Activated T-cell treated with anti-CD3 and anti-CD28 coated beads for 4 hours (primary cell): ENCODE measurements at regions not wholly inside any gene's neighbourhood (a gene's known extent, or its start where the extent isn't known, plus 50 kb on each side); places are given as distances from the start of the nearest gene placed in this dataset.

Experiments
- DNase-seq: peaks from one replicate; pipeline ENCODE4 v3.0.0-alpha.2; 2020

- DNase-seq, result no peak
Measured at GRCh38 chr1:112231331-112231730, 164.7 kb upstream of the CTTNBP2NL start.

GRCh38 chr1:112232848-112233247 is 163.2 kb upstream of the CTTNBP2NL start:
- no peak for DNase-seq

- DNase-seq, result no peak
Measured at GRCh38 chr1:112234710-112235109, 161.3 kb upstream of the CTTNBP2NL start.

- no peak for DNase-seq
Measured at GRCh38 chr1:112237983-112238545, 157.9 kb upstream of the CTTNBP2NL start.

- no peak for DNase-seq
Measured at GRCh38 chr1:112239683-112240330, 156.2 kb upstream of the CTTNBP2NL start.

GRCh38 chr1:112242470-112242869 is 153.5 kb upstream of the CTTNBP2NL start:
- no peak for DNase-seq

- no peak for DNase-seq
Measured at GRCh38 chr1:112244131-112244530, 151.9 kb upstream of the CTTNBP2NL start.

GRCh38 chr1:112245114-112245513 is 150.9 kb upstream of the CTTNBP2NL start:
- no peak for DNase-seq

GRCh38 chr1:112247036-112247597 is 148.9 kb upstream of the CTTNBP2NL start:
- DNase-seq, result no peak

GRCh38 chr1:112247961-112248360 is 148.1 kb upstream of the CTTNBP2NL start:
- DNase-seq, result no peak

- no peak for DNase-seq
Measured at GRCh38 chr1:112250892-112251291, 145.1 kb upstream of the CTTNBP2NL start.

GRCh38 chr1:112251766-112252506 is 144.1 kb upstream of the CTTNBP2NL start:
- DNase-seq, result no peak

- no peak for DNase-seq
Measured at GRCh38 chr1:112253366-112253765, 142.6 kb upstream of the CTTNBP2NL start.

- no peak for DNase-seq
Measured at GRCh38 chr1:112255080-112255479, 140.9 kb upstream of the CTTNBP2NL start.

GRCh38 chr1:112256411-112256810 is 139.6 kb upstream of the CTTNBP2NL start:
- no peak for DNase-seq

- DNase-seq, result no peak
Measured at GRCh38 chr1:112257043-112257835, 138.8 kb upstream of the CTTNBP2NL start.

- no peak for DNase-seq
Measured at GRCh38 chr1:112260699-112261098, 135.3 kb upstream of the CTTNBP2NL start.

- no peak for DNase-seq
Measured at GRCh38 chr1:112262316-112262715, 133.7 kb upstream of the CTTNBP2NL start.

GRCh38 chr1:112263042-112263441 is 133.0 kb upstream of the CTTNBP2NL start:
- no peak for DNase-seq

- DNase-seq, result no peak
Measured at GRCh38 chr1:112263453-112263852, 132.6 kb upstream of the CTTNBP2NL start.

- DNase-seq, result no peak
Measured at GRCh38 chr1:112264010-112264409, 132.0 kb upstream of the CTTNBP2NL start.

- no peak for DNase-seq
Measured at GRCh38 chr1:112264553-112264952, 131.5 kb upstream of the CTTNBP2NL start.

GRCh38 chr1:112265931-112266330 is 130.1 kb upstream of the CTTNBP2NL start:
- no peak for DNase-seq
